SK-N-MC (cell line): ENCODE measurements at regions not wholly inside any gene's neighbourhood (a gene's known extent, or its start where the extent isn't known, plus 50 kb on each side); places are given as distances from the start of the nearest gene placed in this dataset.

Experiments
- EZH2 ChIP-seq: fragments of 200-600 bp; sonication (generic); IDR thresholded peaks from one replicate; pipeline ENCODE4 v1.6.1; 2017; ENCODE audit warnings: antibody characterized with exemption
- FOXP2 ChIP-seq: optimal IDR thresholded peaks from 2 replicates; pipeline ENCODE3; 2011; ENCODE audit warnings: mild to moderate bottlenecking, moderate library complexity; ENCODE audit not compliant: insufficient read depth; ENCODE audit errors: extremely low read length, control extremely low read depth
- POLR2AphosphoS5 ChIP-seq: IDR thresholded peaks from 2 replicates; pipeline ENCODE4 v1.6.1; 2012; ENCODE audit warnings: mild to moderate bottlenecking, low read depth, low read length, borderline replicate concordance

DNA sequence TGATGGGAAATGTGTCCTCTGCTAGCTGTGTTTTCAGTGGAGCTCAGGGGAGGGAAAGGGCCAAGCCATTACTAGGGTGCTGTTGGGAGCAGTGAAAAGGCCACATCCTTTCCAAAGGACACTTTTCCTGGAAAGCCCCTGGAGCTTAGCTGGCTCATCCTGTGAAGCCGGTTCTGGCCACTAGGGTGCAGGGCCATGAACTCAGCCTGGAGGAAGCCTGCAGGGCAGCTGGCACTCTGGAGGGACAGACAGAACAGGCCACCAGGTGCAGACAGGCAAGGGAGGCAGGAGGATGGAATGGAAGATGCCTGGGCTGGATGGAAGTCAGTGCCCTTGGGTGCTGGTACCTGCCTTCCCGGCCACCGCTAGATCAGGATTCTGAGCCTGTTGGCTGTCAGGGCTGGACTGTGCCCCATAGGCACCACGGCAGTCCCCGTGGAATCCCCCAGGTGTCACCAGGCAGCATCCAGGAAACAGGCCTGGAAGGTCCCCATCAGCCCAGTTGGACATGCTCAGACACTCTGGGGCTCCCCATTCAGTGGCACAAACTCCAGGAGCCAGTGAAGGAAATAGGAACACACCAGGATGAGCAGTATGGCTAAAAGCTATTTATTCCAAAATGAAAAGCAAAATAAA is 76.2 kb upstream of the C2CD4B start:
- TF ChIP-seq EZH2 = no peak
- TF ChIP-seq POLR2AphosphoS5 = no peak
- no peak for TF ChIP-seq FOXP2
